ENCODE measurements at regions not wholly inside any gene's neighbourhood (a gene's known extent, or its start where the extent isn't known, plus 50 kb on each side); places are given as distances from the start of the nearest gene placed in this dataset.

GRCh38 chr12:17388679-17389078 lies 701.3 kb downstream of the RERGL start:
- TF ChIP-seq, protein P1, sequence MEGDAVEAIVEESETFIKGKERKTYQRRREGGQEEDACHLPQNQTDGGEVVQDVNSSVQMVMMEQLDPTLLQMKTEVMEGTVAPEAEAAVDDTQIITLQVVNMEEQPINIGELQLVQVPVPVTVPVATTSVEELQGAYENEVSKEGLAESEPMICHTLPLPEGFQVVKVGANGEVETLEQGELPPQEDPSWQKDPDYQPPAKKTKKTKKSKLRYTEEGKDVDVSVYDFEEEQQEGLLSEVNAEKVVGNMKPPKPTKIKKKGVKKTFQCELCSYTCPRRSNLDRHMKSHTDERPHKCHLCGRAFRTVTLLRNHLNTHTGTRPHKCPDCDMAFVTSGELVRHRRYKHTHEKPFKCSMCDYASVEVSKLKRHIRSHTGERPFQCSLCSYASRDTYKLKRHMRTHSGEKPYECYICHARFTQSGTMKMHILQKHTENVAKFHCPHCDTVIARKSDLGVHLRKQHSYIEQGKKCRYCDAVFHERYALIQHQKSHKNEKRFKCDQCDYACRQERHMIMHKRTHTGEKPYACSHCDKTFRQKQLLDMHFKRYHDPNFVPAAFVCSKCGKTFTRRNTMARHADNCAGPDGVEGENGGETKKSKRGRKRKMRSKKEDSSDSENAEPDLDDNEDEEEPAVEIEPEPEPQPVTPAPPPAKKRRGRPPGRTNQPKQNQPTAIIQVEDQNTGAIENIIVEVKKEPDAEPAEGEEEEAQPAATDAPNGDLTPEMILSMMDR (IDR thresholded peaks at IDR 0.05), result no peak
- TF ChIP-seq POLR2A (IDR thresholded peaks at IDR 0.05), result no peak

Data from right lobe of liver (tissue), 4 donors.